HL-60 (cell line): ENCODE measurements at regions not wholly inside any gene's neighbourhood (a gene's known extent, or its start where the extent isn't known, plus 50 kb on each side); places are given as distances from the start of the nearest gene placed in this dataset.

Source experiments
- POLR2AphosphoS5 ChIP-seq: IDR thresholded peaks from 2 replicates; pipeline ENCODE4 v1.6.1; 2012; ENCODE audit warnings: low read depth
- TF ChIP-seq, protein P1 (sequence below): IDR thresholded peaks from one replicate; pipeline ENCODE4 v1.5.1; 2011; ENCODE audit warnings: low read length, control low read depth, inconsistent platforms; ENCODE audit not compliant: insufficient read depth

DNA sequence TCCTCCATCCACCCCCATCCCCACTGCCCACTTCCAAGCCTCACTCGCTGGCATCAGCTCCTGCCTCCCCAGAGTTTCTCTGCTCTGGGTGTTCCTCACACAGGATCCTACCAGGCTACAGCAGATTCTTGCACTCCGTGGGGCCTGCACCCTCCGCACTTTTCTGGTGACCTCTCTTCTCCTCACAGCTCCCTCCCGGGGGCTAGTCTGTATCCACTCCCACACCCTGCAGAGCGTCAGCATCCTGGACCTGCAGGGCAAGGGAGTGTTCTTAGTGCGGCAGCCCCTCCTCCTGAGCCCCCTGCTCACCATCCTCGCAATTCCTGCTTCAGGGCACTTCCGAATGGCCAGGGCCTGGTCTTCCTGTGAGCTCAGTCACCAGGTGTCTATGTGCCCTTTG lies 224.2 kb downstream of the DLL1 start:
- TF ChIP-seq POLR2AphosphoS5: no peak
- TF ChIP-seq, protein P1, sequence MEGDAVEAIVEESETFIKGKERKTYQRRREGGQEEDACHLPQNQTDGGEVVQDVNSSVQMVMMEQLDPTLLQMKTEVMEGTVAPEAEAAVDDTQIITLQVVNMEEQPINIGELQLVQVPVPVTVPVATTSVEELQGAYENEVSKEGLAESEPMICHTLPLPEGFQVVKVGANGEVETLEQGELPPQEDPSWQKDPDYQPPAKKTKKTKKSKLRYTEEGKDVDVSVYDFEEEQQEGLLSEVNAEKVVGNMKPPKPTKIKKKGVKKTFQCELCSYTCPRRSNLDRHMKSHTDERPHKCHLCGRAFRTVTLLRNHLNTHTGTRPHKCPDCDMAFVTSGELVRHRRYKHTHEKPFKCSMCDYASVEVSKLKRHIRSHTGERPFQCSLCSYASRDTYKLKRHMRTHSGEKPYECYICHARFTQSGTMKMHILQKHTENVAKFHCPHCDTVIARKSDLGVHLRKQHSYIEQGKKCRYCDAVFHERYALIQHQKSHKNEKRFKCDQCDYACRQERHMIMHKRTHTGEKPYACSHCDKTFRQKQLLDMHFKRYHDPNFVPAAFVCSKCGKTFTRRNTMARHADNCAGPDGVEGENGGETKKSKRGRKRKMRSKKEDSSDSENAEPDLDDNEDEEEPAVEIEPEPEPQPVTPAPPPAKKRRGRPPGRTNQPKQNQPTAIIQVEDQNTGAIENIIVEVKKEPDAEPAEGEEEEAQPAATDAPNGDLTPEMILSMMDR: no peak
